Loucy (cell line): ENCODE measurements at regions not wholly inside any gene's neighbourhood (a gene's known extent, or its start where the extent isn't known, plus 50 kb on each side); places are given as distances from the start of the nearest gene placed in this dataset.
"Not testable (repeated sequence)": the region's sequence is repeated elsewhere in the genome, so short reads cannot be mapped to it uniquely, and the experiment has no call there.

Source experiments
- H2AFZ ChIP-seq: fragments of 200-600 bp; sonication (generic); 2 replicates; pipeline ENCODE4 v1.6.0; 2016; ENCODE audit warnings: antibody characterized with exemption, mild to moderate bottlenecking, low read length, moderate library complexity
- H3F3A ChIP-seq: fragments of 200-600 bp; 2 replicates; pipeline ENCODE4 v1.6.0; 2016; ENCODE audit warnings: antibody characterized with exemption, low read depth, mild to moderate bottlenecking
- H3K27me3 ChIP-seq: fragments of 200-600 bp; sonication (generic); 2 replicates; pipeline ENCODE4 v1.6.1; 2014; ENCODE audit warnings: low read length, mild to moderate bottlenecking; ENCODE audit not compliant: insufficient read depth, poor library complexity, severe bottlenecking
- H3K36me3 ChIP-seq: fragments of 200-600 bp; sonication (generic); 2 replicates; pipeline ENCODE4 v1.6.1; 2016; ENCODE audit warnings: low read length; ENCODE audit not compliant: insufficient read depth
- H3K4me1 ChIP-seq: fragments of 200-600 bp; sonication (generic); 2 replicates; pipeline ENCODE4 v1.5.1; 2014; ENCODE audit warnings: low read length, mild to moderate bottlenecking; ENCODE audit not compliant: insufficient read depth, poor library complexity, severe bottlenecking
- H3K4me2 ChIP-seq: fragments of 200-600 bp; sonication (generic); 2 replicates; pipeline ENCODE4 v1.6.0; 2014; ENCODE audit warnings: antibody characterized with exemption, low read length, low read depth, mild to moderate bottlenecking; ENCODE audit not compliant: poor library complexity, severe bottlenecking
- H3K4me3 ChIP-seq: fragments of 200-600 bp; sonication (generic); 2 replicates; pipeline ENCODE4 v1.5.1; 2014; ENCODE audit warnings: low read length, mild to moderate bottlenecking, mixed read lengths; ENCODE audit not compliant: poor library complexity, severe bottlenecking
- H3K79me2 ChIP-seq: fragments of 200-600 bp; sonication (generic); 2 replicates; pipeline ENCODE4 v1.6.1; 2014; ENCODE audit warnings: low read length; ENCODE audit not compliant: insufficient read depth
- H3K9ac ChIP-seq: fragments of 200-600 bp; sonication (generic); 2 replicates; pipeline ENCODE4 v1.6.0; 2014; ENCODE audit warnings: mild to moderate bottlenecking, low read depth, low read length, moderate library complexity; ENCODE audit not compliant: poor library complexity, severe bottlenecking
- H3K9me2 ChIP-seq: fragments of 200-600 bp; sonication (generic); replicated peaks from 2 replicates; pipeline ENCODE4 v1.6.1; 2016; ENCODE audit warnings: low read depth, low read length, mixed read lengths
- H3K9me3 ChIP-seq: fragments of 200-600 bp; sonication (generic); 2 replicates; pipeline ENCODE4 v1.6.1; 2014; ENCODE audit warnings: mild to moderate bottlenecking, antibody characterized with exemption, low read length, low read depth; ENCODE audit not compliant: insufficient read depth
- H4K20me1 ChIP-seq: fragments of 200-600 bp; sonication (generic); 2 replicates; pipeline ENCODE4 v1.6.0; 2014; ENCODE audit warnings: antibody characterized with exemption, low read length, mild to moderate bottlenecking; ENCODE audit not compliant: insufficient read depth, poor library complexity, severe bottlenecking
- EZH2phosphoT487 ChIP-seq: fragments of 200-600 bp; IDR thresholded peaks from 2 replicates; pipeline ENCODE4 v1.6.1; 2018; ENCODE audit warnings: antibody characterized with exemption, mild to moderate bottlenecking, moderate library complexity, borderline replicate concordance
- TF ChIP-seq, protein P1 (sequence below): fragments of 200-600 bp; sonication (generic); conservative IDR thresholded peaks from 2 replicates; pipeline ENCODE4 v1.5.1; 2014; ENCODE audit warnings: mild to moderate bottlenecking, antibody characterized with exemption, low read length

DNA sequence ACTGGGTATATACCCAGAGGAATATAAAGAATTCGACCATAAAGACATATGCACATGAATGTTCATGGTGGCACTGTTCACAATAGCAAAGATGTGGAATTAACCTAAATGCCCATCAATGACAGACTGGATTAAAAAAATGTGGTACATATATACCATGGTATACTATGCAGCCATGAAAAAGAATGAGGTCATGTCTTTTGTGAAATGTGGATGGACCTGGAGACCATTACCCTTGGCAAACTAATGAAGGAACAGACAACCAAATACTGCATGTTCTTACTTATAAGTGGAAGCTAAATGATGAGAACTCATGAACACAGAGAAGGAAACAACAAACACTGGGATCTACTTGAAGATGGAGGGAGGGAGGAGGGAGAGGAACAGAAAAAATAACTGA lies 186.7 kb upstream of the SSTR4 start:
- no peak overlapping the region for H3K4me3 ChIP-seq
- H3K9ac ChIP-seq, result no peak overlapping the region
- no peak overlapping the region for H3K4me2 ChIP-seq
- no peaks in the 10 kb centered on the region for H3K9me2 ChIP-seq
- H3K27me3 ChIP-seq, result no peaks in the 10 kb centered on the region
- TF ChIP-seq EZH2phosphoT487, result no peak
- TF ChIP-seq, protein P1, sequence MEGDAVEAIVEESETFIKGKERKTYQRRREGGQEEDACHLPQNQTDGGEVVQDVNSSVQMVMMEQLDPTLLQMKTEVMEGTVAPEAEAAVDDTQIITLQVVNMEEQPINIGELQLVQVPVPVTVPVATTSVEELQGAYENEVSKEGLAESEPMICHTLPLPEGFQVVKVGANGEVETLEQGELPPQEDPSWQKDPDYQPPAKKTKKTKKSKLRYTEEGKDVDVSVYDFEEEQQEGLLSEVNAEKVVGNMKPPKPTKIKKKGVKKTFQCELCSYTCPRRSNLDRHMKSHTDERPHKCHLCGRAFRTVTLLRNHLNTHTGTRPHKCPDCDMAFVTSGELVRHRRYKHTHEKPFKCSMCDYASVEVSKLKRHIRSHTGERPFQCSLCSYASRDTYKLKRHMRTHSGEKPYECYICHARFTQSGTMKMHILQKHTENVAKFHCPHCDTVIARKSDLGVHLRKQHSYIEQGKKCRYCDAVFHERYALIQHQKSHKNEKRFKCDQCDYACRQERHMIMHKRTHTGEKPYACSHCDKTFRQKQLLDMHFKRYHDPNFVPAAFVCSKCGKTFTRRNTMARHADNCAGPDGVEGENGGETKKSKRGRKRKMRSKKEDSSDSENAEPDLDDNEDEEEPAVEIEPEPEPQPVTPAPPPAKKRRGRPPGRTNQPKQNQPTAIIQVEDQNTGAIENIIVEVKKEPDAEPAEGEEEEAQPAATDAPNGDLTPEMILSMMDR, result no peak
- no peaks in the 10 kb centered on the region for H3K9me3 ChIP-seq
- H2AFZ ChIP-seq, result no peak overlapping the region
- H3K36me3 ChIP-seq, result no peaks in the 10 kb centered on the region
- H3K79me2 ChIP-seq, result no peaks in the 10 kb centered on the region
- no peaks in the 10 kb centered on the region for H3K4me1 ChIP-seq
- no peaks in the 10 kb centered on the region for H4K20me1 ChIP-seq
- H3F3A ChIP-seq, result no peaks in the 10 kb centered on the region

DNA sequence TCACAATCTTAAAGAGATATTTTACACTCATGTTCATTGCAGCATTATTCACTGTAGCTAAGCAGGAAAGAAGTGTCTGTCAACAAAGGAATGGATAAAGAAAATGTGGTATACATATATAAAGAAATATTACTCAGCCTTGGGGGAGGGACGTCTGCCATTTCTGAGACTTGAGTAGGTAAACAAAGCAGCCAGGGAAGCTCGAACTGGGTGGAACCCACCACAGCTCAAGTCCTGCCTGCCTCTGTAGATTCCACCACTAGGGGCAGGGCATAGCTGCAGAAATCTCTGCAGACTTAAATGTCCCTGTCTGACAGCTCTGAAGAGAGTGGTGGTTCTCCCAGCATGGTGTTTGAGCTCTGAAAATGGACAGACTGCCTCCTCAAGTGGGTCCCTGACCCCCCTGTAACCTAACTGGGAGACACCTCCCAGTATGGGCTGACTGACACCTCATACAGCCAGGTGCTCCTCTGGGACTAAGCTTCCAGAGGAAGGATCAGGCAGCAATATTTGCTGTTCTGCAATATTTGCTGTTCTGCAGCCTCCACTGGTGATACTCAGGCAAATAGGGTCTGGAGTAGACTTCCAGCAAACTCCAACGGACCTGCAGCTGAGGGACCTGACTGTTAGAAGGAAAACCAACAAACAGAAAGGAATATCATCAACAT lies 183.3 kb upstream of the SSTR4 start:
- H3K4me1 ChIP-seq, H4K20me1 ChIP-seq, H3K9ac ChIP-seq, H3K4me3 ChIP-seq, H3K4me2 ChIP-seq, H3K79me2 ChIP-seq, H2AFZ ChIP-seq, H3K9me3 ChIP-seq, H3K36me3 ChIP-seq, H3K27me3 ChIP-seq, H3F3A ChIP-seq, H3K9me2 ChIP-seq: not testable (repeated sequence)
- TF ChIP-seq, protein P1, result peak; percentile 55

DNA sequence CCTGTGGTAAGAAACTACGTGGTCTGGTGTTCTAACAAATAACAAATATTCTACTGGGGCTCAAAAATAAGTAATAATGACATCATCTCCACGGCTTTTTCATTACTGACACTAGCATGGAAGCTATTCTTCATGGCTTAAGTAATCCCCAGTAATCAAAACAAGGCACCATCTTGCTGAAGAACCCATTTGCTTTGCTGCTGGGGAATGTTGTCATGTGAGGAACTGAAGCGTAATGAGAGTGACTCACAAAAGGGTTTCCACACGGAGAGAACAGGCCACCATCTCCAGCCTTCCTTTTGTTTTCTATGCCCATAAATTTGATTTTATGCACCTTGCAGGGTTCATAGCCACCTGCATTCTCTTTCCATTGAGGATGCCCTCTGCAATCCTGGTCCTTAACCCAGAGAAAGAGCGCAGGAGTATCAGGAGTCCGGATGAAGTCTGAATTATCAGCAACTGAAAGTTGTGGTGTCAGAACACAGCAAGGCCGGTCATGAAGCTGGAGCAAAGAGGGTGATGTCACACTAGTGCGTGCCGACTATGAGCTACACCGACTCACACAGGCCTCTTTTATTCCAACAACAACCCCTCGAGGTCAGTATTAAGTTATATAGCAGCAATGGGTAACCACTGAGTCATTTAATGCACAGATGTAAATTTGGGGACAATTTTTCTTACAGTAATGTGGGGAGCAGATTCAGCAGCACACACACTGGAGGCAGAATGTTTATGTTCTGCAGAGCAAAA lies 173.7 kb upstream of the SSTR4 start:
- no peaks in the 10 kb centered on the region for H3K36me3 ChIP-seq
- H3K9me2 ChIP-seq, result no peaks in the 10 kb centered on the region
- no peaks in the 10 kb centered on the region for H3K79me2 ChIP-seq
- H3K4me3 ChIP-seq, result no peak overlapping the region
- H3K4me2 ChIP-seq, result no peak overlapping the region
- H3K9ac ChIP-seq, result no peak overlapping the region
- no peak overlapping the region for H2AFZ ChIP-seq
- no peaks in the 10 kb centered on the region for H3K27me3 ChIP-seq
- H3K9me3 ChIP-seq, result no peaks in the 10 kb centered on the region
- no peaks in the 10 kb centered on the region for H4K20me1 ChIP-seq
- H3F3A ChIP-seq, result no peaks in the 10 kb centered on the region
- TF ChIP-seq EZH2phosphoT487, result no peak
- TF ChIP-seq, protein P1, result no peak
- H3K4me1 ChIP-seq, result no peaks in the 10 kb centered on the region
